ENCODE measurements at regions not wholly inside any gene's neighbourhood (a gene's known extent, or its start where the extent isn't known, plus 50 kb on each side); places are given as distances from the start of the nearest gene placed in this dataset.

DNA sequence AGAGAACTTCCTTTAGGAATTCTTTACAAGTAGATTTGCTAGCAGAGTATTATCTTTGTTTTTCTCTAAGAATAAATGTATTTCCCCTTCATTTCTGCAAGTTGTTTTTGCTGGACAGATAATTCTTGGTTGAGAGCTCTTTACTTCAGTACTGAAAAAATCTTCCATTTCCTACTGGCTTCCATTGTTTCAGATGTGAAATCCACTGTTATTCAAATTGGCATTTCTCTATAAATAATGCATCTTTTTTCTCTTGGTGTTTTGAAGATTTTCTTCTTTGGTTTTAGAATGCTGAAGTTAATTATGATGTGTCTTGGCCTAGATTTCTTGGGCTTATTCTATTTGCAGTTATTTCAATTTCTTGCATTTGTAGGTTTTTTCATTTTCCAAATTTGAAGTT lies 270.0 kb upstream of the GYPC start:
- CTCF ChIA-PET = no interaction called here
- H3K4me1 ChIP-seq (ENCODE audit: control insufficient read depth in 2 of 2, insufficient read depth in 2 of 2, low read length in 2 of 2) = no peaks in the 10 kb centered on the region
- H4K20me1 ChIP-seq (ENCODE audit: control insufficient read depth, insufficient read depth, low read length, poor library complexity, severe bottlenecking) = no peaks in the 10 kb centered on the region
- H3K4me3 Mint-ChIP-seq = no peak overlapping the region
- TF ChIP-seq EZH2 (IDR thresholded peaks at IDR 0.05; ENCODE audit: borderline replicate concordance, insufficient read depth, low read depth, low read length, poor library complexity, severe bottlenecking) (no peak), CTCF (IDR thresholded peaks at IDR 0.05) (no peak)
- H3K27ac ChIP-seq (ENCODE audit: low read length in 2 of 2) = no peak overlapping the region
- H3K9me3 Mint-ChIP-seq (ENCODE audit: insufficient read depth) = peaks cover 10% of the 10 kb centered on the region
- H3K27ac Mint-ChIP-seq = no peak overlapping the region
- no peak overlapping the region for H3K9ac ChIP-seq (ENCODE audit: low read length)
- no peaks in the 10 kb centered on the region for H3K36me3 ChIP-seq (replicated peaks in 1 of 2; ENCODE audit: control extremely low read depth in 1 of 2, control insufficient read depth in 1 of 2, extremely low read depth in 1 of 2, insufficient read depth in 2 of 2, low read length in 1 of 2)
- no peak overlapping the region for H2AFZ ChIP-seq (ENCODE audit: insufficient read depth, low read depth, low read length, poor library complexity, severe bottlenecking)
- no peaks in the 10 kb centered on the region for H3K27me3 ChIP-seq (replicated peaks in 1 of 4; ENCODE audit: control extremely low read depth in 1 of 4, control insufficient read depth in 3 of 4, insufficient read depth in 4 of 4, low read length in 3 of 4)
- no peak overlapping the region for H3K4me3 ChIP-seq (ENCODE audit: control extremely low read depth in 1 of 5, extremely low read depth in 1 of 5, insufficient read depth in 1 of 5, low read depth in 2 of 5, low read length in 4 of 5)
- H3K27me3 Mint-ChIP-seq = peaks cover 6% of the 10 kb centered on the region
- H3K4me2 ChIP-seq (replicated peaks; ENCODE audit: low read depth, low read length, poor library complexity, severe bottlenecking) = no peak overlapping the region
- H3K79me2 ChIP-seq (ENCODE audit: control insufficient read depth, insufficient read depth, low read length) = no peaks in the 10 kb centered on the region
- DNase-seq (no peak), ATAC-seq (ENCODE audit: low read depth) (no peak)
- intact Hi-C loops (cut with micrococcal nuclease) = no loop called here
- H3K9me3 ChIP-seq (ENCODE audit: control extremely low read depth in 1 of 3, control insufficient read depth in 2 of 3, insufficient read depth in 1 of 3, low read length in 2 of 3) = peaks cover 1 to 3% (median 2%) of the 10 kb centered on the region in 3 donors
- H3K4me1 Mint-ChIP-seq = no peaks in the 10 kb centered on the region
- POLR2A ChIA-PET = no interaction called here

- no peaks in the 10 kb centered on the region for H3K27me3 ChIP-seq (replicated peaks in 1 of 4; ENCODE audit: control extremely low read depth in 1 of 4, control insufficient read depth in 3 of 4, insufficient read depth in 4 of 4, low read length in 3 of 4)
- H3K36me3 ChIP-seq (replicated peaks in 1 of 2; ENCODE audit: control extremely low read depth in 1 of 2, control insufficient read depth in 1 of 2, extremely low read depth in 1 of 2, insufficient read depth in 2 of 2, low read length in 1 of 2) = no peaks in the 10 kb centered on the region
- intact Hi-C loops (cut with micrococcal nuclease) = no loop called here
- H3K4me1 ChIP-seq (ENCODE audit: control insufficient read depth in 2 of 2, insufficient read depth in 2 of 2, low read length in 2 of 2) = no peaks in the 10 kb centered on the region
- Mint-ChIP-seq H3K4me1 (no peaks in the 10 kb centered on the region), H3K27ac (no peak overlapping the region), H3K4me3 (no peak overlapping the region), H3K9me3 (ENCODE audit: insufficient read depth) (peaks cover 10% of the 10 kb centered on the region), H3K27me3 (no peaks in the 10 kb centered on the region)
- H3K4me3 ChIP-seq (ENCODE audit: control extremely low read depth in 1 of 5, extremely low read depth in 1 of 5, insufficient read depth in 1 of 5, low read depth in 2 of 5, low read length in 4 of 5) = no peak overlapping the region
- H2AFZ ChIP-seq (ENCODE audit: insufficient read depth, low read depth, low read length, poor library complexity, severe bottlenecking) = no peak overlapping the region
- POLR2A ChIA-PET = no interaction called here
- no peaks in the 10 kb centered on the region for H3K79me2 ChIP-seq (ENCODE audit: control insufficient read depth, insufficient read depth, low read length)
- H3K9ac ChIP-seq (ENCODE audit: low read length) = no peak overlapping the region
- no peak for ATAC-seq (ENCODE audit: low read depth)
- no peak for DNase-seq
- H3K9me3 ChIP-seq (ENCODE audit: control extremely low read depth in 1 of 3, control insufficient read depth in 2 of 3, insufficient read depth in 1 of 3, low read length in 2 of 3) = peaks cover 1 to 3% (median 2%) of the 10 kb centered on the region in 3 donors
- H4K20me1 ChIP-seq (ENCODE audit: control insufficient read depth, insufficient read depth, low read length, poor library complexity, severe bottlenecking) = no peaks in the 10 kb centered on the region
- H3K27ac ChIP-seq (ENCODE audit: low read length in 2 of 2) = no peak overlapping the region
- no CpG with 5 or more reads among the region's 1 CpG for WGBS (ENCODE audit: insufficient coverage)
- no peak for TF ChIP-seq EZH2 (IDR thresholded peaks at IDR 0.05; ENCODE audit: borderline replicate concordance, insufficient read depth, low read depth, low read length, poor library complexity, severe bottlenecking)
- TF ChIP-seq CTCF (IDR thresholded peaks at IDR 0.05) = no peak
- no peak overlapping the region for H3K4me2 ChIP-seq (replicated peaks; ENCODE audit: low read depth, low read length, poor library complexity, severe bottlenecking)
- CTCF ChIA-PET = interaction anchor here (1.0 kb wide), 1 partner anchor 10 kb away, joined by 3 read pairs; no protein-coding TSS in a partner anchor
Observed at GRCh38 chr2:126389446-126389845, 266.5 kb upstream of the GYPC start.
